HUDEP-2 (cell line): ENCODE measurements at regions not wholly inside any gene's neighbourhood (a gene's known extent, or its start where the extent isn't known, plus 50 kb on each side); places are given as distances from the start of the nearest gene placed in this dataset.

Experiments used
- DNase-seq, 76 experiments: peaks; one replicate each; lab custom pipeline; 2025; ENCODE audit not compliant: unreplicated experiment in 76 of 76; lab: John Stamatoyannopoulos, UW

DNA sequence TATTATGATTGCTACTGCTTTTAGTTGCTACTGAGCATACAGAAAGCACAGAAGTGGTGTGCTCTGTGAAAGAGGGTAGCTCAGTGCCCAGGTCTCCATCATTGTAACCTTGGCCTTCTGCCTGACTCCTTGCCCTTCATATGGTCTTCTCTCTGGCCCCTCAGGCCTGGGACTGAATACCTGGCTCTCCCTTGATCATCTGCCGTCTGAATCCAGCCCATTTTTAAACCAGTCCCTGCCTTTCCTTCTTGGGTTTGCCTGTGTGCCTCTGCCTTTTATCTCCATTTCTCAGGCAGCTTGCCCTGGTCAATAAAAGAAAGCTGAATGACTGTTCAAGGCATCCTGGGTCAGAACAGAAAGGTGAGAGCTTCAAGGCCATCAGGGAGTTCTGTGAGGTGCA, 109.1 kb upstream of the ZNF438 start:
- DNase-seq, result no peak

DNA sequence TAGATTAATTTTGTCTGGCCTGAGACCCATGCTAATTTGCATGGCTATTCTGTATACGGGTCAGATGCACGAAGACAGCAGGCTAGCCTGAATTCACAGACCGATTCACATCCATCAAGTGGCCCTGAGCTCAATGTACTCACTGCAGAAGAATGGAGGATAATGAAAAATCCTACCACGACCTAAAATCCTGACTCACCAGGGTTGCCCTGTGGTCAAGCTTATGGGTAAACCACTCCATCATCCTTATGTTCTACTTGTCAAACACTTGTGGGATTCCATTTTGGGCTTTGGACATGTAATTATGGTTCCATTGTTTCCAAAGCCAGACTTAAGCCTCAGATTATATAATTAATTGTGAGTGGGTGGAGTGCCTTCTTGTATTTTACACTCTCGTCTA, 110.4 kb upstream of the ZNF438 start:
- no peak for DNase-seq

DNA sequence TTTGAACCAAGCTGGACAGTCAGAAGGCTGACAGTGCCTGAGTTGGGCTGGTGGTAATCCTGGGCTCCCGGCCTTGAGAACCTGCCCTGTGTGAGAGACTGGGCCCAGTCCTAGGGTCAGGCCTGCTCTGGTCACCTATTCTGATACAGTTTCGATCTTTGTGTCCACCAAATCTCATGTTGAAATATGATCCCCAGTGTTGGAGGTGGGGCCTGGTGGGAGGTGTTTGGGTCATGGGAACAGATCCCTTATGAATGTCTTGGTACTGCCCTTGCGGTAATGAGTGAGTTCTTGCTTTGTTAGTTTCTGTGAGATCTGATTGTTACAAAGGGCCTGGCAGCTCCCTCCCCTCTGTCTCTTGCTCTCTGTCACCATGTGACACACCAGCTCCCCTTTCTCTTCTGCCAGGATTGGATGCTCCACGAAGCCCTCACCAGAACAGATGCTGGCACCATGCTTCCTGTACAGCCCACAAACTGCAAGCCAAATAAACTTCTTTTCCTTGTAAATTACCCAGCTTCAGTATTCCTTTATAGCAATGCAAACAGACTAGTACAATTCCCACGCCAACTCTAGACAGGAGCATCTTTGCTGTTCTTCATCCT, 111.8 kb upstream of the ZNF438 start:
- no peak for DNase-seq

DNA sequence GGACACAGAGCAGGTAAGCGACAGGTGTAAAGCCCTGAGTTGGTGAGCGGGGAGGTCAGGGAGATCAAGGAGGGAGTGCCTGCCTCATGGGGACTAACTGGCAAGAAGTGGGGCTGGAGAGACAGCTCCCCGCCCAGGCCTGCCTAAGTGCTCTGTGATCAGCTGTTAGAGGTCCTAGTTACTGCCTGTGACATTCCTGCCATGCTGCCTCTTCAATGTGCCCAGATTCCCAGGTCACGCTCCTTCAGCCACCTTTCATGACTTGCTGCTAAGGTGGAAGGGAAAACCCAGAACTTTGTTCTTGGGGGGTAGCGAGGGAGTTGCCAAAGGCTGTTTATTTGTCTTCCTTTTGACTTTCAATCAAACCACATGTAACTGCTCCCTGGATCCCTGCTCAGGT, 114.3 kb upstream of the ZNF438 start:
- DNase-seq, result no peak

DNA sequence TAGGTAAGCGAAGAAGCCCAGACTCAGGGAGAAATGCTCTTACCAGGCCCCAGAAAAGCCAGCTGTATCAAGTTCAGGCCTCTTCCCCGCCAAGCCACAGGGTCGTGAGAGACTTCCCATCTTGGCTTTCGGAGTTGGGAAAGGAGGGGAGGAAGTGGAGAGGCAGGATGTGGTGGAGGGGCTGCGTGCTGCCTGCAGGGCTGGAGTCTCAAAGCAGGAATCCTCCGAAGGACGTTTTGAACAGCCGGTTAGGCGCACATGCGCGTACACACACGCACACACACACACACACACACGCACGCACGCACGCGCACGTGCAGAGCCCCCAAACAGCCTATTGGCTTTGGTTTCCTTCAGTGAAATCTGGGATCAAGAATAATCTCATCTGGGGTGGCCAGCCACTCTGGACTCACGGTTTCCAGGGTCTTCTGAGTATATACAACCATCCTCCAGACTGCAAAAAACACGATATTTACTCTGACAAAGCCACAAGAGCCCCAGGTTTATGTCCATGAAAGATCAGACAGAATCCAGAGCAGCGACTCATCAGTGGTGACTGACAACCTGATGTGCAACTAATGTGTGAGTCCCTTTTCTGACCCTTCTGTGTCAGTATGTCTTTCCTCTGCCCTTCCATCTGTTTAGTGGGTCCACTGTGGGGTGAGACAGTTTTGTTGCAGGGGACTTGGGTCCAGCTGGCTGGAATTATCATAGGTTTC, 115.0 kb upstream of the ZNF438 start:
- no peak for DNase-seq

DNA sequence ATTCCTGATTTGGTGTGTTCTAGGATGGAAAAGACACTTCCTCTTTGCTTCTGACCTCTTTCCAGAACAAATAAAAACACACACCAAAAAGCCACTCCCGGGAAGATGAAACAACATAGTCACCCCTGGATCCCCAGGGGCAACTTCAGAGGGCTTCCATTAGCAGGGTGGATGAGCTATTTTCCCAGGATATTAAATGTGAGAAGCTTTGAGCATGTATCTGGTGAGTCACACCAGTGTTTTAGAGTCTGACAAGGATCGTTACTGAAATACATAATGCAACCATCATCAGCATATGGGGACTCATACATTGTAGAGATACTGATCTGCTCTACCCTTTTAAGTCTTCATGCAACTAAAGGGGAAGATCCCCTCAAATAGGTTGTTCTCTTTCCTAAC, 115.5 kb upstream of the ZNF438 start:
- no peak for DNase-seq

DNA sequence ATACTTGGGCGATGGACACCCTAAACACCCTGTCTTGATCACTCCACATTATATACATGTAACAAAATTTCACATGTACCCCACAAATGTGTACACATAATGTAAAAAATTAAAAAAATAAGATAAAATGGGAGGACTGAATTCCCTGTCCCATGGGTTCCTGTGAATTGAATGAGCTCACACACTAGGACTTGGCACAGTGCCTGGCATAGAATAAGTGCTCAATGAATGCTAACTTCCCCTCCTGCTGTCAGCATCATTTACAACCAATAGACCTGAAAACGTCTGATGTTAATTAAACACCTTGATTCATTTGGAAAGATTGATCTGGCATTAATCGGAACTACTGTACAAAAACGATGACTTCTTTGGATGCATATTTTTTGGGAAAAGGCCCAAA, 117.3 kb upstream of the ZNF438 start:
- DNase-seq, result no peak

DNA sequence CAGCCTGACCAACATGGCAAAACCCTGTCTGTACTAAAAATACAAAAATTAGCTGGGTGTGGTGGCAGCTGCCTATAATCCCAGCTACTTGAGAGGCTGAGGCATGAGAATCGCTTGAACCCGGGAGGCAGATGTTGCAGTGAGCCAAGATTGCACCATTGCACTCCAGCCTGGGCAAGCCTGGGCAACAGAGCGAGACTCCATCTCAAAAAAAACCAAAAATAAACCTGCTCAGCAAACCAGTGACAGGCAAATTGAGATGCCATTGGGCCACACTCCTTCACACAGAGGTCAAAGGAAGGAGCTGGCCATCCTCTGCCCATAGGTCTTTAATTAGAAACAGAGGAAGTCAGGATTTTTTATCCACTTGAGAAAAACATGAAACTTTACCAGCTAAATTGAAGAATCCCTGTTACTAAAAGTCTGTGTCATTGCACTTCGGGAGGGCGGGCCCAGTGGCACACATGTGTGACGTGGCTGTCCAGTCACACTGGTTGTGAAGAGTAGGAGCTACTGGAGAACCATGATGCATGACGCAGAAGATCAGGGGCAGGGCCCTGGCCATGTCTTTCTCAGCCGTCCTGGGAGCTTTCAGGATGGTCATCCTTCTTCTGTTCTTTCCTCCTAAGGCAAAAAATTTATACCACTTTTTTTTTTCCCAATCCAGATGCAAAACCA, 118.3 kb upstream of the ZNF438 start:
- DNase-seq, result no peak

DNA sequence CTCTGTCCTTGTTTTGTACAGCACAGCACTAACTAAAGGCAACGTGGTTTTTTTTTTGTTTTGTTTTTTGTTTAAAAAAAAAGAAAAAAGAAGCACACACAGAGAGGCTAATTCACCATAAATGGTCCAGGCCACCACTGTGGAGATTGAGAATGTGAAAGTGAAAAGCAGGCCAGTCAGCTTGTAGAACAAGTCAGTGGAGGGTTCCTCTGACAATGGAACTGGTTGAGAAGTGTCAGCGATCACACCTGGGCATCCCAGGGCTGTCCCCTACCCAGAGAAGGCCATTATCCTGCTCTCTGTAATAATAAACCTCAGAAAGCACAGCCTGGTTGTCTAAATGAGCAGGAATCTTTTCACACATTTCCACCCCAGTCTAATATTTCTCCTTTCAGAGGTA, 119.6 kb upstream of the ZNF438 start:
- DNase-seq, result no peak

DNA sequence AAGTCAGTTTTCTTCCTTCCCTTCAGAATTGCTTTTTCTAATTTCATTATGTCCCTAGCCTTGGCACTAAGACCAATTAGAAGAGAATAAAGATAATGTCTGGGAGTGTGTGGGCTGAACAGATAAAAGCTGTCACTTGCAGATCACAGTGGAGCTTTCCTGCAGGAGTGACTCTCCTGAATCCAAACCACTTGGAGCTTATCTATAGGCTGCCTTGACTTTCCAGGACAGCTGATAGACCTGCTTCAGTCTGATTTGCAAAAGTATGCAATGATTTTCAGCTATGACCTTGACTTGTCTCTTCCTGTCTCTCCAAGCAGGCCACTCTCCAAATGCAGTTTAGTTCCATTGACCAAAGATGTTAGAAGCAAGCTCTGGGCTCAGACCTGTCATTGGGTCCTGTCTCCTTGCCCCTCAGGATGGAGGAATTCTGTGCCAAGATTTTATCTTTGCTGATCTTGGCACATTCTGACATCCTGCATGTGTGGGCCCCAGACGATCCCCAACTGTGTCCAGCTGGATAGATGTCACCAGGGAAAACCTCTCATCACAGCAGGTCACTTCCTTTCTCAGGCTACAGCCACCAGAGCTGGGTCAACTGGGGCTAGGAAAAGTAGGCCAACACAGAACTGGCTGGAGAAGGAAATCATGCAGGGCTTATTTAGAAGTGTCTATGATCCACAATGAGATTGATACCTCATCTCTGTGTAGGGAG, 120.9 kb upstream of the ZNF438 start:
- DNase-seq, result no peak

DNA sequence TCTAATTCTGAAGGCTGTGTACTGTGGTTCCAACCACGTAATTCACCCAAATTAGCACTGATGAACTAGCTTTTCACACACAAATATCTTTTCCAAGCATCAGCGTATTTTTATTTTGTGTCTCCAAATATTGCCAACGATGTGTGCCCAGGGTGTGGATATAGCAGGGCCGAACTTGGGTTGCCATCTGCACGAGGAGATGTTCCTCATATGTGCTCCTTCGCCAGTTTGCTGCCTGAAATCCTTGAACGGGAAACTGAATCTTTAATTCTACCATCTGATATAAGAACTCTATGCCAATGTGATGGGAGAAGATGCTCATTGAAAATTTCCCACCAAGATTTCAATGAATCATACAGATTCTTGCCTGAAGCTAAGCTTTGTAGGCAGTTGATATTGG, 121.5 kb upstream of the ZNF438 start:
- no peak for DNase-seq

DNA sequence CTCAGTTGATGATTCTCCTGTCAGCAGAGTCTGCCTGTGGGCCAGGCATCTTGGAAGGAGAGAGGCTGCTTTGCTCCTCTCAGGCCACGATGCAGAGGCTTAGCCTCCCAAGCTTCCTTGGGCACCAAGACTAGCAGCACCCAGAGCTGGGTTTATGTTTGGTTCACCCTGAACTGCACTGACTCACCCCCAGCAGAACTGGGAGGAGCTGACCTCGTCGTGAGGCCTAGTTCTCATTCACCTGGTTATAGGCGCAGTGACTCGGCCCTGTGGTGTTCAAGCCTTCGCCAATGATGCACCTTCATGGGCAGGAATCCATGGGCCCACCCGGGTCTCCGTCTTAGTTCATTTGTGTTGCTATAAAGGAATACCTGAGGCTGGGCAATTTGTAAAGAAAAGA, 122.0 kb upstream of the ZNF438 start:
- no peak for DNase-seq

DNA sequence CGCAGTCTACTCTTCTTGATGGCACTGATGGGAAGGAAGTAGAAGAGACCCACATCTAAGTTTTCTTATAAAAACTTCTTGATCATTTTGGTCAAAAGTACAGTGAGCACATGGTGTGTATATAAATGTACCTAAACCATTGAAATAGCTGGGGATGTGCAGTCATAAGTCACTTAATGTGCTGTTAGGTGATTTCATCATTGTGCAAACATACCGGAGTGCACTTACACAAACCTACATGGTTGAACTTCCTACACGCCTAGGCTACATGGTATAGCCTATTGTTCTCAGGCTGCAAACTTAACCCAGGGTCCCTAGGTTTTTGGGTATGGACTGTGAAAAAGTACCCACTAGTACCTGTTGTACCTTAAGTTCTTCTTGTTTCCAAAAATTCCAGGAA, 123.3 kb upstream of the ZNF438 start:
- DNase-seq, result no peak

DNA sequence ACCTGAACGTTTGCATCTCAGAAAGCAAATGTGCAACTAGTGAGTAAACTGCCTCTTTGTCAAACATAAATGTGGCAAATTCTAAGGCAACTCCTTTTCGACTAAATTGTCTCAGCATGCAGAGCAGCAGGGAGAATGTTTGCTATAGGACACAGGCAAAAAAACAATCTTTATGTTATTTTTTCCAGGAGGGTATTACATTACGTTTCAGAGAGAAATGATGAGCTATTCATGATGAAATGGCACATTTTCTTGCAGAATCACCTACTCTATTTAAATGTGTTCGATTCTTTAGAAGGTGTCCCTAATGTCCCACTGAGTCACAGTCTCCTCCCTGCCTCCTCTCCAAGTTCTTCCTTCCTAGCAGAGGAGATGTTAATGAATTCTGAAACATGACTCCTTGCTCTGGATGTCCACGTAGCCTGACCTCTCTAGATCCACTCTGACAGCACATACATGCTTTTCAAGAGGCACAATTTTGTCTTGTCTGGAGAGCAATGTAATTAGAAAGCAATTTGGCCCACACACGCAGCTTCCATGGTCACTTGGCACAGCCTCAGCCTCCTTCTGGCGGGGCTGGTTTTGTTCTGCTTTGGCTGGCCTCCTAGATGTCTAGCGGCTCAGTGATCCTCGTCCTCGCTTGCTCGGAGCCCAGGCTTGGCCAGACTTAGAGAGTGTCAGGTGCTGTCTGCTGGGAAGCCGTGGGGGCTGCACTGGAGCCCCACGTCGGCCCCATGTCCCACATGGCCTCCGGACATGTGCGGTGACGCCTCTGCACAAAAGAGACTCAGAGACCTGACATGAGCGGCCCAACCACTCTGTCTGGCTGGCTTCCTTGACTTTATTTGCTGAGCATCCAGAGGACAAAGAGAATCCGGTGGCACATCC, 125.7 kb upstream of the ZNF438 start:
- no peak for DNase-seq

DNA sequence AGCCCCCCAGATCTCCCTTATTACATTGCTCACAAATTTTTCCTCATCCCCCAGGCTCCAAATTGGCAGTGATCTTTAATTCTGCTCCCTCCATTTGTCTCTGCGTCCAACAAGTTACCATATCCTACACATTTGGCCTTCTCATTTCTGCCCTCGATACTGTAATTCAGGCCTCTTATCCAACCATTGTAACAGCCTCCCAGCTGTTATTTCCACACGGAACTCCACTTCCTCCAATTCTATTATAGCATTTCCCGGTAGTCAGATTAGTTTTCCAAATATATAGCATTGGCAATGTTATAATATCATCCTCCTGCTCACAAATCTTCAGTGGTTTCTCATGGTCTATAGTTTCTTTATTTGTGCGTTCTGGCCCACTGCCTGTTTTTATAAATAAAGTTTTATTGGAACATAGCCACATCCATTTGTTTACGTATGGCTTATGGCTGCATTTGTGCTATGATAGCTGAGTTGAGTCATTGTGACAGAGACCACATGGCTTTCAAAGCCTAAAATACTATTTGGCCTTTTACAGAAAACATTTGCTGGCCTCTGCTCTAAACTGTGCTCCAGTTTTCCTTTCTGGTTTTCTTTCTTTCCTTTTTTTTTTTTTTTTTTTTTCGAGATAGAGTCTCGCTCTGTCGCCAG, 126.5 kb upstream of the ZNF438 start:
- no peak for DNase-seq

DNA sequence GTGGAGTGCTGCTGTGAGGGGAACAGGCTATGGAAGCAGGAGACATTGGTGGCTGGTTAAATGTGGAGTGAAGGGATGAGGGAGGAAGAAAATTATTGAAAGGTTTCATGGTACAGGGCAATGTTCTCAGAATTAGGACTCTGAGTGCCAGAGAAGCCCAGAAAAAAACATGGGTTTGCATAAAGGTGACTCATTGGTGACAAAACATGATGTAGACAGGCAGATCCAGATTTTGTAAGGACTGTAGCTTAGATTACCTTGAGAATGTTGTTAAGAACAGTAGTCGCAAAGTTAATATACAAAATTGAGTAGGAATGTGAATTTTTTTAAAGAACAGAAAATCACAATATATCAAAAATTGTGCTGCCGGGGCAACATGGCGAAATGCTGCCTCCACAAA, 134.9 kb upstream of the ZNF438 start:
- no peak for DNase-seq

DNA sequence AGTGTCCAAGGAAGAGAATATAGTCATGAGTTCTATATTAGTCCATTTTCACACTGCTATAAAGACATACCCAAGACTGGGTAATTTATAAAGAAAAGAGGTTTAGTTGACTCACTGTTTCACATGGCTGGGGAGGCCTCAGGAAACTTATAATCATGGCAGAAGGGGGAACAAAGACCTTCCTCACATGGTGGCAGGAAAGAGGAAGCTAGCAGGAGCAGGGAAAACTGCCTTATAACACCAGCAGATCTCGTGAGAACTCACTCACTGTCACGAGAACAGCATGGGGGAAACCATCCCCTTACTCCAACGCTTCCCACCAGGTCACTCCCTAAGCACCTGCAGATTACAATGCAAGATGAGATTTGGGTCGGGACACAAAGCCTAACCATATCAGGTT, 139.0 kb upstream of the ZNF438 start:
- DNase-seq, result no peak

DNA sequence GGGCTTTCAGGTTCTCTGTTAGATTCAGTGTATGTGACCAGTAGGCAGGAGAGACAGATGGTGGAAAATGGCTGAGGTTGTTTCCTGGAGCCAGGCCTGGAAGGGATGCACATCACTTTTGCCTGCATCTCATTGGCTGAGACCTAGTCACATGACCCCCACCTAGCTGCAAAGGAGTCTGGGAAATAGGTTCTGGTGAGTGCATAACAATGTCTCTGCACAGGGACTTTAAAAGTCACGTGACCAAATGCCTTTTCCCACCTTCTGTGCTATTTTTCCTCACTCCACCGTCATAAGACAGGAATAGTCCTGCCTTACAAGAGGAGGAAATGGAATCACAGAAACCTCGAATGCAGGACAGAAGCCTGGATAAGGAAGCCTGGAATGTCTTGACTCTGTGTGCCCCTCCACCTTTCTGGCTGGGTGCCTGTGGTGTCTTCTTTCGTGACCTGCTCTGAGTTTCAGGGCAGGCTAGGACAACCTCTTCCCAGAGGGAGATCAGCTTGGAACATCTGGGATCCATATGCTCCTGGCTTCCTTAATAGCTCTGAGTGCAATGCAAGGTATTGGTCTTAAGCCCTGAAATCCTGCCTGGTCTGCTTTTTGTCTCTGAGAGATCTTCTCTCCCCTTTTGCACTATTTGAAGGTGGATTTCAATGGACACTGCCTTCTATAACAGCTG, 139.9 kb upstream of the ZNF438 start:
- DNase-seq, result no peak

DNA sequence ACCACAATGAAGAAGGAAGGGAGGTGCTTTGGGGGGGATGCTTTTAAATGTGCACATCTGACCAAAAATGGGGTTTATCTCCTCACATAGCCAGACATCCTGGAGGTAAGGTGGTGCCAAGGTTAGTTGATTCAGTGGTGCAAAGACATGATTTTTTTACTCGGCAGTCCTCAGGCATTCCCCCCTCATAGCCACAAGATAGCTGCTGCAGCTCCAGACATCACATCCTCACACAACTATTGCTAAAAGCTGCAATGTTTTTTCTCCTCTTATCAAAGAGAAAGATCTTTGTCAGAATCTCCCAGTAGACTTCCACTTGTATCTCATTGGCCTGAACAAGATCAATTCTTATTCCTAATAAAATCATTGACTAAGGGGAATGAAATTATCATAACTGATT, 141.3 kb upstream of the ZNF438 start:
- no peak for DNase-seq

DNA sequence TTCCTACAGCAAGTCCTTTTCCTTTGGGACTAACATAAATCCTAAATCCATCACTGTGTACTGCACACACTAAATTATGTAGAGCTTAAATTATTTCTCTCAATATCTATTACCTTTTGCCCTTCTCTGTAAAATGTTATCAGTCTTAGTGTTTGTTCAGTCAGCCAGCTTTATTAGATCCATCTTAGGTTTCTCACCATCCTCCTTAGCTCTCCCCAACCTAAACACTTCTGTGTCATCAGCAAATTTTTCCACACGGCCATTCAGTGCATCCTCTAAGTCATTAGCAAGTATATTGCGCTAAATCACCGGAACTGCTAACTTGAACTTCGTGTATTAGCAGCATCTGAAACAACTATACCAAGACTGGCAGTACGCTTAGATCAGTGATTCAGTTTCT, 142.1 kb upstream of the ZNF438 start:
- no peak for DNase-seq
